ENCODE measurements at regions not wholly inside any gene's neighbourhood (a gene's known extent, or its start where the extent isn't known, plus 50 kb on each side); places are given as distances from the start of the nearest gene placed in this dataset.
"Not testable (repeated sequence)": the region's sequence is repeated elsewhere in the genome, so short reads cannot be mapped to it uniquely, and the experiment has no call there.

DNA sequence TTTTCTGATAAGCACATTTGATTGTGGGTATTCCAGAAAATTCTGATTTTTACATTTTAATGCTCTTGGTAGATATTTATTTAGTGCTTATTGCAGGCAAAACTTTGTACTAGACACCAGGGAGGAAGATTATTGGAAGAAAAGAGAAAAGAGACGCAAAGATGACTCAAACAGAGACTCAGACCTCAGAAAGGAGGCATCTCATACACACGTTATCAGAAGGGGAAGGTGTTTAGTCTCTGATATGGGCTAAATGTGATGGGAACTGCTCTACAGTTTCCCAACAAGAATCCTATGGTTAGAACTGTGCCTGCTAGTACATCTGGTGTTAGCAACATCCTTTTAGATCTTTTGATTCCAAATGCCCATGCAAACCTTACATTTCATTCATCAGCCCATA, 245.6 kb downstream of the KLF5 start:
- intact Hi-C loops (cut with DNase I), result no loop called here
- H3K4me1 ChIP-seq (ENCODE audit: control insufficient read depth, insufficient read depth, low read length), result no peaks in the 10 kb centered on the region
- no peak for ATAC-seq
- no peak overlapping the region for H3K27ac ChIP-seq (ENCODE audit: low read length)
- no peak for DNase-seq
- WGBS, result 71% methylated on average over 2 of the region's 2 CpGs
- no peaks in the 10 kb centered on the region for H3K9me3 ChIP-seq (ENCODE audit: control insufficient read depth, low read length)
- no peak overlapping the region for H3K4me3 ChIP-seq (ENCODE audit: low read length)
- no peaks in the 10 kb centered on the region for H3K27me3 ChIP-seq (ENCODE audit: control insufficient read depth, insufficient read depth)

DNA sequence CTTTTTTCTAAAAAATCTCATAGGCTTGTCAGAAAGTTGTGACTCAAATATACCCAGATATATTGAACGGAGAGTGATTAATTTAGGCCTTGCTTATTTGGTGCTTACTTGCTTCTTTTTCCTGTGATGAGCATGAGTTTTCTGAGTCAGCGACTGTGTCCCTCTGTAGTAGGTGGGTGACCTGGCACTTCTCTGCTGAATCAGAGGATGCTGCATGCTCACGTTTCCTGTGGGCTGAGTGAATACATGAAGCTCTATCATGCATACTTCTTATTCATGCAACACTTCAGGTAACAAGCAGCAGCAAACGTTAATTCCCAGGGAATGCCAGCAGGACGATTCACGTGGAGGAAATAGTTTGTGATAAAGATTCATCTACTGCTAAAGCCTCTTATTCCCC, 245.0 kb downstream of the KLF5 start:
- intact Hi-C loops (cut with DNase I), result no loop called here
- WGBS, result 54% methylated on average over 6 of the region's 6 CpGs
- Histone ChIP-seq H3K27ac (ENCODE audit: low read length) (no peak overlapping the region), H3K4me1 (ENCODE audit: control insufficient read depth, insufficient read depth, low read length) (no peaks in the 10 kb centered on the region), H3K9me3 (ENCODE audit: control insufficient read depth, low read length) (no peaks in the 10 kb centered on the region), H3K4me3 (ENCODE audit: low read length) (no peak overlapping the region), H3K27me3 (ENCODE audit: control insufficient read depth, insufficient read depth) (no peaks in the 10 kb centered on the region)
- no peak for ATAC-seq
- no peak for DNase-seq

DNA sequence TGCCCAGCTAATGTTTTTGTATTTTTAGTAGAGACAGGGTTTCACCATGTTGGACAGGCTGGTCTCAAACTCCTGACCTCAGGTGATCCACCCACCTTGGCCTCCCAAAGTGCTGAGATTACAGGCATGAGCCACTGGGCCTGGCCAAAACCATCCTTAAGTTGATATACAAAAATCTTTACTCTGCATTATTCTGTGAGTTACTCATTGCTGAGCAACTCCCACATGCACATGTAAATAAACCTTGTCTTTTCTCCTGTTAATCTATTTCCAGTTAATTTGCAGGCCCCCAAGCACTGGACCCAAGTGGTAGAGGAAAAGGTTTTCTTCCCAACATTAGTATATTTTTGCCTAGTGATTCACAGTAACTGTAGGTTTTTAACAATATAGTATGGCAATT, 242.8 kb downstream of the KLF5 start:
- ATAC-seq; DNase-seq; H3K9me3 ChIP-seq (ENCODE audit: control insufficient read depth, low read length); H3K4me1 ChIP-seq (ENCODE audit: control insufficient read depth, insufficient read depth, low read length); intact Hi-C loops (cut with DNase I); H3K4me3 ChIP-seq (ENCODE audit: low read length); H3K27me3 ChIP-seq (ENCODE audit: control insufficient read depth, insufficient read depth); H3K27ac ChIP-seq (ENCODE audit: low read length): not testable (repeated sequence)

DNA sequence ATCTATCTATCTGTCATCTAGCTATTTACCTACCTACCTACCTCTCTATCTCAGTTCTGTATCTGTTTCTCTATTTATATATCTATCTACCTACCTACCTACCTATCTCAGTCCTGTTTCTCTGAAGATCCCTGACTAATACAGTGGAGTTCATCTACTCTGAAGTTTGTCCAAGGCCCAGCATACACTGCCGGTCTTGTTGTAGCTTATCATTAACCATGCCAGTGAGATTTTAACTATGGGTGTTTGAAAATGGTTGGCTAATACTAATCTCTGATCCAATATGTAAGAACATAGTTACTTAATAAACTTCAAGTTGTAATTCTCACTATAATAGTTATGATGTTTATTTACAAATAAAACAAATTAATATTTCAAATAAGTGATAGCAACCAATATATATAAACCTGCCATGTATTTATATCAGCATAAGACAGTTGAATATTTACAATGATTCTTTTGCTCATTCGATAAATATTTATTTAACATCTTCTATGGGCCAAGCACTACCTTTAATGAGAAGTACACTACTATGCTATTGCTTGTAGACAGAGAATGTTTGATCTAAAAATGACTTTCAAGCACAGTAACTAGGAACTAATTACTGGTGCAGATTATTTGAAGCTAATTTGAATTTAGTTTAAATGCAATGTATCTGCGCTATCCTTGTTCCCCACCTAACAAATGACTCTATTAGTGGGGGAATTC, 242.1 kb downstream of the KLF5 start:
- H3K9me3 ChIP-seq (ENCODE audit: control insufficient read depth, low read length), result no peaks in the 10 kb centered on the region
- H3K27me3 ChIP-seq (ENCODE audit: control insufficient read depth, insufficient read depth), result no peaks in the 10 kb centered on the region
- no peak overlapping the region for H3K27ac ChIP-seq (ENCODE audit: low read length)
- DNase-seq (no peak), ATAC-seq (no peak)
- WGBS, result 91% methylated on average over 3 of the region's 3 CpGs
- H3K4me3 ChIP-seq (ENCODE audit: low read length), result no peak overlapping the region
- H3K4me1 ChIP-seq (ENCODE audit: control insufficient read depth, insufficient read depth, low read length), result no peaks in the 10 kb centered on the region
- intact Hi-C loops (cut with DNase I), result no loop called here

DNA sequence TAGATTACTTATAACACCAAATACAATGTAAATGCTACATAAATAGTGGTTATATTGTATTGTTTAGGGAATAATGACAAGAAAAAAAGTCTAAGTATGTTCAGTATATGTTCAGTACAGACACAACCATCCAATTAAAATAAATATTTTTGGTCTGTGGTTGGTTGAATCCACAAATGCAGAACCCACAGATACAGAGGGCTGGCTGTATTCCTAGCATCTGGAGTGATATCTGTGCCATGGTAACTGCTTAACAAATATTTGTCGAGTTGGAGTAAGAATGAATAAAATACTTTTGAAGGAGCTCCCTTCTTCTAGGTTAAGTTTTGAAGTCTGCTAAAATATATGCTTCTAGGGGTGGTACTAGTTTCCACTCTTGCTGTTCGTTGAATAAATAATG, 241.0 kb downstream of the KLF5 start:
- H3K9me3 ChIP-seq (ENCODE audit: control insufficient read depth, low read length), result no peaks in the 10 kb centered on the region
- no peaks in the 10 kb centered on the region for H3K27me3 ChIP-seq (ENCODE audit: control insufficient read depth, insufficient read depth)
- H3K4me3 ChIP-seq (ENCODE audit: low read length), result no peak overlapping the region
- intact Hi-C loops (cut with DNase I), result no loop called here
- no peaks in the 10 kb centered on the region for H3K4me1 ChIP-seq (ENCODE audit: control insufficient read depth, insufficient read depth, low read length)
- DNase-seq (no peak), ATAC-seq (no peak)
- no peak overlapping the region for H3K27ac ChIP-seq (ENCODE audit: low read length)
- WGBS, result 74% methylated on average over 2 of the region's 2 CpGs

DNA sequence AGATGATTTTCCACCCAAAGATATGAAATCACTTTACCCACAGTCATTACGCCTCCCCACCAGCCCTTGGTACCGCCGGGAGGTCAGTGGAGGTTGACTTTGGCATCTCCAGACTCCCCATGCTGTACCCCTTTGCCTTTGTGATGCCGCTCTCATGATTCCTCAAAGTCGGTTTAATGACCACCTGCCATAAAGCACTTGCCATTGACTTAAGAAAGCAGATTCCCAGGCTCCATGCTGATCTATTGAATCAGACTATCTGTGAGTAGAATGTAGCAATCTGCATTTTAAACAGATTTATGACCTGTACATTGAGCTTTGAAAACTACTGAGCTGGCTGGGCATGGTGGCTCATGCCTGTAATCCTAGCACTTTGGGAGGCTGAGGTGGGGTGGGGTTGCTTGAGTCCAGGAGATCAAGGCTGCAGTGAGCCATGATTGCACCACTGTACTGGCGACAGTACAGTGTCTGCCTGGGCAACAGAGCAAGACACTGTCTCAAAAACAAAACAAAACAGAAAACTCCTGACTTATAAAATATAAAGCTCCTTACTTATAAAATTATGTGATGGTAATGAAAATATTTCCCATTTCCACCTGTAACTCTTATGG, 235.2 kb downstream of the KLF5 start:
- Histone ChIP-seq H3K27me3 (ENCODE audit: control insufficient read depth, insufficient read depth) (no peaks in the 10 kb centered on the region), H3K4me3 (ENCODE audit: low read length) (no peak overlapping the region), H3K9me3 (ENCODE audit: control insufficient read depth, low read length) (no peaks in the 10 kb centered on the region), H3K27ac (ENCODE audit: low read length) (no peak overlapping the region), H3K4me1 (ENCODE audit: control insufficient read depth, insufficient read depth, low read length) (no peaks in the 10 kb centered on the region)
- WGBS, result 90% methylated on average over 6 of the region's 6 CpGs
- intact Hi-C loops (cut with DNase I), result no loop called here
- DNase-seq (no peak), ATAC-seq (no peak)

DNA sequence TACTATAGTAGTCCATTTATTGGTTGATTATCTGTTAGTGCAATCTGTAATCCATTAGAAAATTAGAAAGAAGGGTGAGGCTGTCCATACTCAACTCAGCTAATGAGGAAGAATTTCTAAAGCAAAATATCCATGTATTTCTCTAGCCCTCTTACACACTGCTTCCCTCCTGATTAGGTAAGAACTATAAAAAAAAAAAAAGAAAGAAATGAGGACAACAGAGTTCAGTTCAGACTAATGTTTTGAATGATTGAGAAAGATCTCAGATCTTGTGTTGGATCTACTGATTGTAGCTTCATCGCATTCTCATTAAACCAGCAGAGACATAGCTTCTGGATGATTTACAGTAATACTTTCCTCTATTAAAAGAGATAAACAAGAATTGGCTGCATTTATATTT, 233.3 kb downstream of the KLF5 start:
- H3K9me3 ChIP-seq (ENCODE audit: control insufficient read depth, low read length), result no peaks in the 10 kb centered on the region
- DNase-seq (no peak), ATAC-seq (no peak)
- no peaks in the 10 kb centered on the region for H3K27me3 ChIP-seq (ENCODE audit: control insufficient read depth, insufficient read depth)
- intact Hi-C loops (cut with DNase I), result no loop called here
- WGBS, result 96% methylated on average over 1 of the region's 1 CpG
- no peak overlapping the region for H3K4me3 ChIP-seq (ENCODE audit: low read length)
- H3K4me1 ChIP-seq (ENCODE audit: control insufficient read depth, insufficient read depth, low read length), result no peaks in the 10 kb centered on the region
- no peak overlapping the region for H3K27ac ChIP-seq (ENCODE audit: low read length)

DNA sequence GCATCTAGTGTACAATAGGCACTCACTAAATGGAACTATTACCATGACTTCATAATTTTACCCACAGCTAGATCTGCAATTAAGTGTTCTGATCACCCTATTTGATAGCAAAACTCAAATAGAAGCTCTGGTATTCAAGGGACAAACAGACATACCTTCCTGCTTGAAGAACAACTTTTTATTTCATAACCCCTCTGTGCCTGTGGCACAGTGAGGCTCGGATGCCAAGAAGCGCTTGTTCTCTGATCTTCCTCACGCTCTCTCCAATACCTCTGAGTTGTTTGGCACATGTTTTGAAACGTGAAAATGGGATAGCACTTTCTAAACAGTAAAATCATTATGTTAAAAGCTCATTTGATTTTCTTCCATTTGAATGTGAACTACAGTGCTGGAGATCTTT, 232.0 kb downstream of the KLF5 start:
- Histone ChIP-seq H3K9me3 (ENCODE audit: control insufficient read depth, low read length) (no peaks in the 10 kb centered on the region), H3K4me1 (ENCODE audit: control insufficient read depth, insufficient read depth, low read length) (no peaks in the 10 kb centered on the region), H3K27ac (ENCODE audit: low read length) (no peak overlapping the region), H3K27me3 (ENCODE audit: control insufficient read depth, insufficient read depth) (no peaks in the 10 kb centered on the region), H3K4me3 (ENCODE audit: low read length) (no peak overlapping the region)
- 70% methylated on average over 4 of the region's 4 CpGs for WGBS
- DNase-seq (no peak), ATAC-seq (no peak)
- intact Hi-C loops (cut with DNase I), result no loop called here

DNA sequence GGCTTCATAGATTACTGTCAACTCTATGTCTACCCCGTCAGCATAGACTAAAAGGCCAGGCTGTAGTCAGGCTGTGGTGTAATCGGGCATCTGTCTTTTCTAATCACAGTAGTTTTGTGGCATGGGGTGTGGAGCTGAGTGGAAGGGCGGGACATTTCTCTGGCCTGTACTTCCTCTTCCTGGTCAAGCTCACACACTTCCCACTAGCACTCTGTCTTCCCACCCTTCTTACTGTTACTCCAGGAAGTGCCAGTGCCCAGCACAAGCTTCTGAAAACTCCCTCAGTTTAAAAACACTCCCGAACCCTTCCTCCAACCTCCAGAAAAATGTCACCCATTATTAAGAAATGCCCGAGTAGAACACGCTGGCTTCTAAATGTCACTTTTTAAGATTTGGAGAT, 229.8 kb downstream of the KLF5 start:
- Histone ChIP-seq H3K4me1 (ENCODE audit: control insufficient read depth, insufficient read depth, low read length) (no peaks in the 10 kb centered on the region), H3K9me3 (ENCODE audit: control insufficient read depth, low read length) (no peaks in the 10 kb centered on the region), H3K27ac (ENCODE audit: low read length) (no peak overlapping the region), H3K27me3 (ENCODE audit: control insufficient read depth, insufficient read depth) (no peaks in the 10 kb centered on the region), H3K4me3 (ENCODE audit: low read length) (no peak overlapping the region)
- 84% methylated on average over 6 of the region's 6 CpGs for whole genome bisulfite sequencing
- intact Hi-C loops (cut with DNase I), result no loop called here
- DNase-seq (no peak), ATAC-seq (no peak)

DNA sequence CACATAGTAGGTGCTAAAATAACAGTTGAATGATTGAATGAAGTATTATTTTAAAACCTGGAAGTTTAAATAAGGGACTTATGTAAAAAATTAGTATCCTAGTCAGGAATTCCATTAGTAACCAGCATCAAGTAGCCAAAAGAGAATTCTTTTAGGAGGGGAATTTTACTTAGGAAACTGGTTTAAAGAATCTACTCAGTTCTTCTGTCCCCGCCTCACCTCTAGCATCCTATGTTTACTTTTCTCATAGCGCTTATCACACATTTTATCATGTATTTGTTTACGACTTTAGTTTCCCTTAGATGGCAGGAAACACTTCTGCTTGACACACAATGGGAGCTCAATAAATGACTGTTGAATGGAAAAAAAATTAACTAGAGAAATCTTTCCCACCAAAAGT, 229.0 kb downstream of the KLF5 start:
- 80% methylated on average over 3 of the region's 3 CpGs for WGBS
- H3K4me3 ChIP-seq (ENCODE audit: low read length), result no peak overlapping the region
- no peak overlapping the region for H3K27ac ChIP-seq (ENCODE audit: low read length)
- ATAC-seq (no peak), DNase-seq (no peak)
- no peaks in the 10 kb centered on the region for H3K27me3 ChIP-seq (ENCODE audit: control insufficient read depth, insufficient read depth)
- intact Hi-C loops (cut with DNase I), result no loop called here
- no peaks in the 10 kb centered on the region for H3K4me1 ChIP-seq (ENCODE audit: control insufficient read depth, insufficient read depth, low read length)
- H3K9me3 ChIP-seq (ENCODE audit: control insufficient read depth, low read length), result no peaks in the 10 kb centered on the region

DNA sequence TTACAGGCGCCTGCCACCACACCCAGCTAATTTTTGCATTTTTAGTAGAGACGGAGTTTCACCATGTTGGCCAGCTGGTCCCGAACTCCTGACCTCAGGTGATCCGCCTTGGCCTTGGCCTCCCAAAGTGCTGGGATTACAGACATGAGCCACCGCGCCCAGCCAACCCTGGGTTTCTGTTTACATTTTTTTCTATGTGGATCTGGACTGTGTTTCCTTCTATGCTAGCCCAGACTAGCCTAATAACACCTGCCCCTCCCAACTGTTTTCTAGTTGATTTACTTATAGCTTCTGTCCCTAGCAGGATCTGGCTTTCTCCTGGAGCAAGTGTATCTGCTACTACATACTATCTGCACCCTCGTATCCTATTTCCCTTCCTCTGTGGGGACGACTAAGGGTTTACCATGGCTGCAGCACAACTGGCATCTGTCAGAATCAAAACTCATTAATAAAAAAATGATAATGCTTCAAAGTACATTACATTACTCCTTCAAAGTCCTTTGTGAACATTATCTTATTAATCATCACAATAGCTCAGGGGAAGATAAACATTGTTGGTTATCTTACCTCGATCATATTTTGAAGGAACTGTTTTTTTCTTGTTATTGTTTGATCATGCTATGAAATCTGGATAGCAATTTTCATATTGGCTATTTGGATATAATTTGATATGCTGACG, 228.3 kb downstream of the KLF5 start:
- Histone ChIP-seq H3K4me3 (ENCODE audit: low read length) (no peak overlapping the region), H3K27ac (ENCODE audit: low read length) (no peak overlapping the region), H3K9me3 (ENCODE audit: control insufficient read depth, low read length) (no peaks in the 10 kb centered on the region), H3K4me1 (ENCODE audit: control insufficient read depth, insufficient read depth, low read length) (no peaks in the 10 kb centered on the region), H3K27me3 (ENCODE audit: control insufficient read depth, insufficient read depth) (no peaks in the 10 kb centered on the region)
- WGBS, result 85% methylated on average over 10 of the region's 10 CpGs
- no peak for ATAC-seq
- DNase-seq, result no peak
- intact Hi-C loops (cut with DNase I), result no loop called here

Measured in right cardiac atrium (tissue), 5 donors.